ENCODE measurements at regions not wholly inside any gene's neighbourhood (a gene's known extent, or its start where the extent isn't known, plus 50 kb on each side); places are given as distances from the start of the nearest gene placed in this dataset.

- Histone ChIP-seq H3K9me3 (no peaks in the 10 kb centered on the region), H3K4me3 (no peak overlapping the region), H3K4me1 (no peaks in the 10 kb centered on the region), H3K27me3 (no peaks in the 10 kb centered on the region), H3K36me3 (no peaks in the 10 kb centered on the region), H3K27ac (no peak overlapping the region)
- DNase-seq (no peak), ATAC-seq (no peak)
- intact Hi-C loops (cut with DNase I), result no loop called here
- TF ChIP-seq CTCF (IDR thresholded peaks at IDR 0.05) (no peak), POLR2A (IDR thresholded peaks at IDR 0.05) (no peak)
Observed at GRCh38 chr13:90281709-90282108, 1065.8 kb upstream of the MIR17HG start.

- DNase-seq (no peak), ATAC-seq (no peak)
- TF ChIP-seq CTCF (IDR thresholded peaks at IDR 0.05) (no peak), POLR2A (IDR thresholded peaks at IDR 0.05) (no peak)
- Histone ChIP-seq H3K27me3 (no peaks in the 10 kb centered on the region), H3K4me3 (no peak overlapping the region), H3K36me3 (no peaks in the 10 kb centered on the region), H3K27ac (no peak overlapping the region), H3K9me3 (no peaks in the 10 kb centered on the region), H3K4me1 (no peaks in the 10 kb centered on the region)
- intact Hi-C loops (cut with DNase I), result no loop called here
- WGBS (ENCODE audit: insufficient coverage, low coverage, low lambda C conversion rate, missing lambda C conversion rate), result 68% methylated on average over 4 of the region's 8 CpGs
Observed at GRCh38 chr13:90287521-90287920, 1060.0 kb upstream of the MIR17HG start.

GRCh38 chr13:90293793-90294361 is 1053.6 kb upstream of the MIR17HG start:
- TF ChIP-seq POLR2A (IDR thresholded peaks at IDR 0.05) (no peak), CTCF (IDR thresholded peaks at IDR 0.05) (no peak)
- WGBS (ENCODE audit: insufficient coverage, low coverage, low lambda C conversion rate, missing lambda C conversion rate), result 63% methylated on average over 4 of the region's 7 CpGs
- Histone ChIP-seq H3K9me3 (no peaks in the 10 kb centered on the region), H3K27me3 (no peaks in the 10 kb centered on the region), H3K4me1 (no peaks in the 10 kb centered on the region), H3K27ac (no peak overlapping the region), H3K36me3 (no peaks in the 10 kb centered on the region), H3K4me3 (no peak overlapping the region)
- ATAC-seq (peak in 1 of 4 donors; percentile 32), DNase-seq (no peak)
- intact Hi-C loops (cut with DNase I), result no loop called here

GRCh38 chr13:90299238-90299637 is 1048.2 kb upstream of the MIR17HG start:
- no peaks in the 10 kb centered on the region for H3K36me3 ChIP-seq
- no peak overlapping the region for H3K4me3 ChIP-seq
- no peaks in the 10 kb centered on the region for H3K27me3 ChIP-seq
- intact Hi-C loops (cut with DNase I), result no loop called here
- no peaks in the 10 kb centered on the region for H3K4me1 ChIP-seq
- no peak for ATAC-seq
- no peaks in the 10 kb centered on the region for H3K9me3 ChIP-seq
- no peak for DNase-seq
- 74% methylated on average over 2 of the region's 5 CpGs for WGBS (ENCODE audit: insufficient coverage, low coverage, low lambda C conversion rate, missing lambda C conversion rate)
- TF ChIP-seq CTCF (IDR thresholded peaks at IDR 0.05) (no peak), POLR2A (IDR thresholded peaks at IDR 0.05) (no peak)
- no peak overlapping the region for H3K27ac ChIP-seq

- no peak overlapping the region for H3K4me3 ChIP-seq
- no peak overlapping the region for H3K27ac ChIP-seq
- 85% methylated on average over 2 of the region's 2 CpGs for WGBS (ENCODE audit: insufficient coverage, low coverage, low lambda C conversion rate, missing lambda C conversion rate)
- no peaks in the 10 kb centered on the region for H3K4me1 ChIP-seq
- H3K27me3 ChIP-seq, result no peaks in the 10 kb centered on the region
- no peaks in the 10 kb centered on the region for H3K36me3 ChIP-seq
- no peak for TF ChIP-seq CTCF (IDR thresholded peaks at IDR 0.05)
- TF ChIP-seq POLR2A (IDR thresholded peaks at IDR 0.05), result no peak
- ATAC-seq, result no peak
- intact Hi-C loops (cut with DNase I), result no loop called here
- DNase-seq, result no peak
- H3K9me3 ChIP-seq, result no peaks in the 10 kb centered on the region
Observed at GRCh38 chr13:90300015-90300414, 1047.5 kb upstream of the MIR17HG start.
